Body of pancreas (tissue), 4 donors: ENCODE measurements at regions not wholly inside any gene's neighbourhood (a gene's known extent, or its start where the extent isn't known, plus 50 kb on each side); places are given as distances from the start of the nearest gene placed in this dataset.

Experiments used
- ATAC-seq: fragments of 150-250 bp; one replicate; pipeline ENCODE4 v1.9.1; 2016
- DNase-seq, 4 donors: peaks; one replicate each; pipeline ENCODE4 v3.0.0-alpha.2; 2019
- H3K27ac ChIP-seq, 4 donors: fragments of 200-600 bp; sonication (generic); 1 replicate in 3 of 4; 2 replicates in 1 of 4; pipeline versions ENCODE4 v1.5.1 to v1.6.1; 2016 to 2019; ENCODE audit warnings: mild to moderate bottlenecking in 1 of 4, mixed read lengths in 1 of 4, moderate library complexity in 1 of 4
- H3K27me3 ChIP-seq, 2 donors: fragments of 200-600 bp; sonication (generic); one replicate each; pipeline ENCODE4 v1.6.0; 2016; ENCODE audit warnings: mild to moderate bottlenecking in 1 of 2
- H3K36me3 ChIP-seq, 2 donors: fragments of 200-600 bp; sonication (generic); replicated peaks in 1 of 2; 2 replicates each; pipeline ENCODE4 v1.5.1; 2016; ENCODE audit warnings: low read depth in 2 of 2; ENCODE audit not compliant: insufficient read depth in 1 of 2
- H3K4me1 ChIP-seq: fragments of 200-600 bp; sonication (generic); one replicate; pipeline ENCODE4 v1.6.0; 2016
- H3K4me3 ChIP-seq, 2 donors: fragments of 200-600 bp; sonication (generic); 1 replicate in 1 of 2; 2 replicates in 1 of 2; pipeline ENCODE4 v1.5.1; 2016 to 2019
- H3K9me3 ChIP-seq, 3 donors: fragments of 200-600 bp; sonication (generic); 1 replicate in 2 of 3; 2 replicates in 1 of 3; pipeline ENCODE4 v1.5.1; 2016
- POLR2A ChIP-seq, 3 donors: fragments of 450-650 bp; IDR thresholded peaks; one replicate each; pipeline ENCODE4 v1.6.1; 2016; ENCODE audit warnings: antibody characterized with exemption in 3 of 3, mild to moderate bottlenecking in 2 of 3
- WGBS, 2 donors: methylation state at CpG; one replicate each; pipeline ENCODE4 v1.1.5; 2017; 5-methylcytosine and 5-hydroxymethylcytosine counted together
- intact Hi-C: fragments of 100-400 bp; cut with DNase I; formaldehyde crosslinking; loops from one replicate; pipeline ENCODE4 v1.15.1; 2023
- TF ChIP-seq, protein P1 (sequence below), 7 experiments: fragments of 450-650 bp in 4 of 7; fragments of 200-600 bp in 3 of 7; sonication (generic) in 3 of 7; IDR thresholded peaks; one replicate each; pipeline ENCODE4 v1.5.1; 2016 to 2019; ENCODE audit warnings: antibody characterized with exemption in 7 of 7

DNA sequence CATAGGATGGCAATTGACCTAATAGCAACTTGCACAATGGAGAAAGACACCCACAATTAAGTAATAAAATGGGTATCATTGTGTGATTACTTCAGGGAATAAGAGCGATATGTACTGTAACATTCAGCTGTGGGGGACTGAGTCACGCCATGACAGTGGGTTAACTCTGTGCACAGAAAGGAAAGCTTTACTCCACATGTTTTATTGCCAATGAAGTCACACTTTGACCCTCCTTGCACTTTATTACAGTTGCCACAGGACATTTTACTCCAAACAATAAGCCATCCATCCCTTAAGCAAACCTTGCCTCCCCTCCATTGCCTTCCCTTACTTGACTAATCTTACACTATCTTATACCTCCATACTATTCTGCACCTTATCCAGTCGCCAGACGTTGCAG lies 403.1 kb downstream of the VRK1 start:
- DNase-seq, result no peak
- Histone ChIP-seq H3K9me3 (peaks cover 0 to 4% (median 0%) of the 10 kb centered on the region in 3 donors), H3K4me1 (no peaks in the 10 kb centered on the region), H3K36me3 (no peaks in the 10 kb centered on the region), H3K27me3 (no peaks in the 10 kb centered on the region), H3K27ac (no peak overlapping the region), H3K4me3 (no peak overlapping the region)
- TF ChIP-seq, protein P1, sequence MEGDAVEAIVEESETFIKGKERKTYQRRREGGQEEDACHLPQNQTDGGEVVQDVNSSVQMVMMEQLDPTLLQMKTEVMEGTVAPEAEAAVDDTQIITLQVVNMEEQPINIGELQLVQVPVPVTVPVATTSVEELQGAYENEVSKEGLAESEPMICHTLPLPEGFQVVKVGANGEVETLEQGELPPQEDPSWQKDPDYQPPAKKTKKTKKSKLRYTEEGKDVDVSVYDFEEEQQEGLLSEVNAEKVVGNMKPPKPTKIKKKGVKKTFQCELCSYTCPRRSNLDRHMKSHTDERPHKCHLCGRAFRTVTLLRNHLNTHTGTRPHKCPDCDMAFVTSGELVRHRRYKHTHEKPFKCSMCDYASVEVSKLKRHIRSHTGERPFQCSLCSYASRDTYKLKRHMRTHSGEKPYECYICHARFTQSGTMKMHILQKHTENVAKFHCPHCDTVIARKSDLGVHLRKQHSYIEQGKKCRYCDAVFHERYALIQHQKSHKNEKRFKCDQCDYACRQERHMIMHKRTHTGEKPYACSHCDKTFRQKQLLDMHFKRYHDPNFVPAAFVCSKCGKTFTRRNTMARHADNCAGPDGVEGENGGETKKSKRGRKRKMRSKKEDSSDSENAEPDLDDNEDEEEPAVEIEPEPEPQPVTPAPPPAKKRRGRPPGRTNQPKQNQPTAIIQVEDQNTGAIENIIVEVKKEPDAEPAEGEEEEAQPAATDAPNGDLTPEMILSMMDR (IDR thresholded peaks at IDR 0.05), result no peak
- TF ChIP-seq POLR2A (IDR thresholded peaks at IDR 0.05), result no peak
- intact Hi-C loops, result no loop called here
- 55 to 67% methylated on average over 4 of the region's 4 CpGs for WGBS, 2 donors
- no peak for ATAC-seq

DNA sequence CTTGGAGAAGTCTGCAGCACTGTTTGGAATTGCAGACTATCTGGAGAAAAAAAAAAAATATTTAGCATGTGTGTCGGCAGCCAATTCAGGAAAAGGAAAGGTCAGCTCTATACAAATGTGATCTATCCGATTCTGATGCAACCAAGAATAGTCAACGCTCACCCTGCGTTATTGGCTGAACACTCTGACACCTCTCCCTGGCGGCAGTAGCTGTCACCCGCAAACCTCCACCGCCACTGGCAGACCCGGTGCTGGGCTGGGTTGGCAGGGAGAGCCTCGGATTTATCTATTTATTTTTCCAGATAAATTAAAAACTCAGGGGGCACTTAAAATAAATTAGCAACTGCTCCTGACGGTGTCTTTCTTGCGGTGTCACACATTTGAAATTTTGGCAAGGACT lies 409.7 kb downstream of the VRK1 start:
- WGBS, 2 donors, result 59 to 65% methylated on average over 11 of the region's 11 CpGs
- intact Hi-C loops, result no loop called here
- ATAC-seq, result no peak
- no peaks in the 10 kb centered on the region for H3K36me3 ChIP-seq
- H3K9me3 ChIP-seq, result no peaks in the 10 kb centered on the region
- TF ChIP-seq, protein P1 (IDR thresholded peaks at IDR 0.05), result no peak
- no peak for TF ChIP-seq POLR2A (IDR thresholded peaks at IDR 0.05)
- no peak overlapping the region for H3K27ac ChIP-seq
- no peaks in the 10 kb centered on the region for H3K4me1 ChIP-seq
- no peak for DNase-seq
- H3K27me3 ChIP-seq, result no peaks in the 10 kb centered on the region
- H3K4me3 ChIP-seq, result no peak overlapping the region

DNA sequence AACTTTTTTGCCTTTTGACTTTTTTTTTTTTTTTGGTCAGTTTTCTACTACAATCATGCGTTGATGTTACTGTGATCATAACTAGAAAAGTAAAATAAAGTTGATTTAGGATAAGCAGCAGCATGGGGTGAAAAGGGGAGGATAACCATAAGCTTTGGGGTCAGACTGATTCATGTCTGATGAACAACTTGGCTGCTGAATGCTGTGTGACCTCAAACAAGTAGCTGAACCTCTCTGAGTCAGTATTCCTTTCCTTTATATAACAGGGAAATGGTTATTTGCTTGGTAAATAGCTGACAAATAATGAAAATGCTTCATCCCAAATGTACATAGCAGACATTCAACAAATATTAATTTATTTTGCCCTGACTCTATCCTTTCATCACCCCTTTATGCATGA lies 413.0 kb downstream of the VRK1 start:
- no peak for ATAC-seq
- TF ChIP-seq POLR2A (IDR thresholded peaks at IDR 0.05), result no peak
- Histone ChIP-seq H3K9me3 (no peaks in the 10 kb centered on the region), H3K4me1 (no peaks in the 10 kb centered on the region), H3K4me3 (no peak overlapping the region), H3K36me3 (no peaks in the 10 kb centered on the region), H3K27me3 (no peaks in the 10 kb centered on the region), H3K27ac (no peak overlapping the region)
- intact Hi-C loops, result no loop called here
- DNase-seq, result no peak
- 75 to 97% methylated on average over 1 of the region's 1 CpG for WGBS, 2 donors

DNA sequence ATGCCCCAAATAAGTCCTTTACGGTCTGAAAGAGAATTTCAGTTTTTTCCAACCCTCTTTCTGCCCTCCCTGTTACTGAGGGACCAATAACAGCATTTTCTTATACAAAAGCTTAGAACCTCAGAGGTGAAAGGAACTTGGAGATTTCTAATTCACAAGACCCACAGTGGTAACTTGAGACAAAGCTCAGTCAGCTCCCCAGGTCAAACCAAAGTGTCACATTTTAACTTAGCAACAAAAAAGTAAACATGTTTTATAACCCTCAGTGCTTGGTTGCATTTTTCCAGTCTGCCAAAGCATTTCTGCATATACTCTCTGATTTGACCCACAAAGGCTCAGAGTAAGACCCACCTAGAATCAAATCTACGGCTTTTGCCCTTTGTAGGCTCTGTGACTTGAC lies 415.2 kb downstream of the VRK1 start:
- 65 to 70% methylated on average over 2 of the region's 2 CpGs for WGBS, 2 donors
- intact Hi-C loops, result no loop called here

DNA sequence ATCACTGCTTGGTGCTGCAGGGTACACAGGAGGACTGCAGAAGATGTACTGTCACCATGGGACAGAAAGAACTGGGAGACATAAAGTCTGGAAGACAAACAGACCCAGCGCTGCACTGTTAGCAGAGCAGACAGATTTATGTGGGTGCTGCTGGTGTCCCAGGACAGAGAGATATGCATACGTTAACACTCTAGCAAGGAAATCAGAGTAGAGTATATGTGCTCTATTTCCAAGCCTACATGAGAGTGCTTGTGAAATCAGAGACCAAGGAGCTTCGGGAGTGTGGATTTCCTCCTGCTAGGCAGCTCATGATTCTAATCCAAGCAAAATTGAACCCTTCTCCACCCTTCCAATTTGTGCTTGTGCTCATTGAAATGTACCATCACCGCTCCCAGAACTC lies 416.5 kb downstream of the VRK1 start:
- ATAC-seq (no peak), DNase-seq (no peak)
- H3K27ac ChIP-seq, result no peak overlapping the region
- intact Hi-C loops, result no loop called here
- no peaks in the 10 kb centered on the region for H3K36me3 ChIP-seq
- H3K4me3 ChIP-seq, result no peak overlapping the region
- no peaks in the 10 kb centered on the region for H3K9me3 ChIP-seq
- peaks cover 0 to 4% of the 10 kb centered on the region in 2 donors for H3K27me3 ChIP-seq
- peaks cover 5% of the 10 kb centered on the region for H3K4me1 ChIP-seq
- WGBS, 2 donors, result 66 to 78% methylated on average over 4 of the region's 4 CpGs
- TF ChIP-seq, protein P1 (IDR thresholded peaks at IDR 0.05), result no peak
- TF ChIP-seq POLR2A (IDR thresholded peaks at IDR 0.05), result no peak

More for the DNA sequence above, 415.2 kb downstream of the VRK1 start:
- DNase-seq (no peak), ATAC-seq (no peak)
- H3K4me3 ChIP-seq, result no peak overlapping the region
- no peaks in the 10 kb centered on the region for H3K4me1 ChIP-seq
- H3K9me3 ChIP-seq, result no peaks in the 10 kb centered on the region
- H3K27ac ChIP-seq, result no peak overlapping the region
- no peaks in the 10 kb centered on the region for H3K27me3 ChIP-seq
- H3K36me3 ChIP-seq, result no peaks in the 10 kb centered on the region
- TF ChIP-seq, protein P1 (IDR thresholded peaks at IDR 0.05), result no peak
- TF ChIP-seq POLR2A (IDR thresholded peaks at IDR 0.05), result no peak
